ENCODE measurements at regions not wholly inside any gene's neighbourhood (a gene's known extent, or its start where the extent isn't known, plus 50 kb on each side); places are given as distances from the start of the nearest gene placed in this dataset.
A peak's percentile ranks its signal among the peaks of the same experiment; 100 is the strongest.

GRCh38 chr4:34878961-34879360 is 1365.4 kb downstream of the ARAP2 start:
- DNase-seq (ENCODE audit: low read depth in 1 of 2, low spot score in 2 of 2) (no peak), FAIRE-seq (no peak)
- Histone ChIP-seq H4K5ac (ENCODE audit: insufficient read length, low read depth, low read length) (no peak overlapping the region), H2BK12ac (ENCODE audit: low read depth, low read length) (no peak overlapping the region), H3K23ac (ENCODE audit: insufficient read length) (no peak overlapping the region), H2BK5ac (ENCODE audit: low read depth, low read length) (no peak overlapping the region), H3K23me2 (ENCODE audit: low read depth, low read length) (no peaks in the 10 kb centered on the region), H3K4me3 (ENCODE audit: extremely low read depth in 1 of 4, insufficient read depth in 2 of 4, low read depth in 3 of 4, low read length in 4 of 4) (no peak overlapping the region), H3K27me3 (replicated peaks in 1 of 4; ENCODE audit: control insufficient read depth in 3 of 4, extremely low read depth in 1 of 4, insufficient read depth in 3 of 4, low read length in 3 of 4) (no peaks in the 10 kb centered on the region), H4K8ac (ENCODE audit: extremely low read depth, insufficient read depth, low read length) (no peak overlapping the region), H3K79me1 (ENCODE audit: low read depth, low read length) (no peaks in the 10 kb centered on the region), H3K14ac (ENCODE audit: insufficient read length) (no peak overlapping the region), H3K9ac (replicated peaks in 1 of 4; ENCODE audit: extremely low read depth in 1 of 4, low read depth in 3 of 4, low read length in 3 of 4) (no peak overlapping the region), H2AFZ (ENCODE audit: low read length) (no peak overlapping the region), H2BK20ac (ENCODE audit: low read length) (no peak overlapping the region), H3K4me2 (ENCODE audit: insufficient read depth in 1 of 2, low read depth in 2 of 2, low read length in 2 of 2) (no peak overlapping the region), H2BK15ac (ENCODE audit: low read length) (no peak overlapping the region), H2AK5ac (ENCODE audit: low read depth, low read length) (no peak overlapping the region), H3K9me3 (ENCODE audit: insufficient read depth in 2 of 2, low read depth in 1 of 2, low read length in 1 of 2) (no peaks in the 10 kb centered on the region), H2BK120ac (replicated peaks; ENCODE audit: low read depth, low read length) (no peak overlapping the region), H4K91ac (replicated peaks; ENCODE audit: insufficient read length, low read length) (no peak overlapping the region), H3K4ac (replicated peaks; ENCODE audit: insufficient read length, low read depth, low read length) (no peak overlapping the region), H4K20me1 (replicated peaks in 1 of 2; ENCODE audit: control insufficient read depth in 1 of 2, insufficient read depth in 2 of 2, low read length in 2 of 2) (no peaks in the 10 kb centered on the region), H3K18ac (ENCODE audit: extremely low read depth, low read length) (no peak overlapping the region), H3K36me3 (ENCODE audit: control insufficient read depth in 2 of 4, insufficient read depth in 4 of 4, low read length in 3 of 4) (no peaks in the 10 kb centered on the region), H3K79me2 (ENCODE audit: control insufficient read depth in 1 of 2, insufficient read depth in 2 of 2, low read length in 2 of 2) (no peaks in the 10 kb centered on the region), H3K27ac (ENCODE audit: low read depth, low read length) (no peak overlapping the region), H3K4me1 (replicated peaks in 1 of 4; ENCODE audit: control insufficient read depth in 3 of 4, insufficient read depth in 4 of 4, low read length in 3 of 4) (no peaks in the 10 kb centered on the region), H3K56ac (replicated peaks; ENCODE audit: insufficient read length, low read depth, low read length) (no peak overlapping the region)
- WGBS, 2 experiments (ENCODE audit: extremely low coverage in 1 of 2, insufficient coverage in 1 of 2, insufficient read length in 1 of 2, insufficient replicate concordance in 2 of 2, low coverage in 1 of 2, low lambda C conversion rate in 2 of 2, missing lambda C conversion rate in 1 of 2) = 89% methylated on average over 2 of the region's 2 CpGs; no CpG with 5 or more reads in 1 of the 2 experiments
- POLR2A ChIA-PET (ENCODE audit: partially characterized antibody) = no interaction called here
- CTCF ChIA-PET (ENCODE audit: partially characterized antibody) = interaction anchor here (0.7 kb wide), 1 partner anchor 22 kb away, joined by 3 read pairs; no protein-coding TSS in a partner anchor
- TF ChIP-seq BACH1 (IDR thresholded peaks at IDR 0.05; ENCODE audit: low read length) (no peak), JUN (IDR thresholded peaks at IDR 0.05; ENCODE audit: low read depth, low read length) (no peak), CTCF (IDR thresholded peaks at IDR 0.05; ENCODE audit: control extremely low read depth in 1 of 3, insufficient read depth in 1 of 3, low read depth in 1 of 3, low read length in 3 of 3) (peak in 1 of 3 experiments; percentile 34; a peak in 1 of 4 replicates), GABPA (IDR thresholded peaks at IDR 0.05; ENCODE audit: borderline replicate concordance, insufficient read depth, low read length) (no peak), SAP30 (IDR thresholded peaks at IDR 0.05; ENCODE audit: insufficient read depth, insufficient replicate concordance, low read length) (no peak), RFX5 (IDR thresholded peaks at IDR 0.05; ENCODE audit: borderline replicate concordance, low read depth, low read length) (no peak), YY1 (IDR thresholded peaks at IDR 0.05; ENCODE audit: low read depth, low read length) (no peak), JUND (IDR thresholded peaks at IDR 0.05; ENCODE audit: low read length) (no peak), RAD21 (IDR thresholded peaks at IDR 0.05 in 1 of 2, conservative IDR thresholded peaks at IDR 0.05 in 1 of 2; ENCODE audit: low read depth in 2 of 2, low read length in 2 of 2) (peak; percentile 48 to 53)
